K562 (cell line): ENCODE measurements at regions not wholly inside any gene's neighbourhood (a gene's known extent, or its start where the extent isn't known, plus 50 kb on each side); places are given as distances from the start of the nearest gene placed in this dataset.

ENCODE experiments used
- ATAC-seq: fragments of 200-7000 bp; cut with Tn5 transposase; 3 replicates; pipeline ENCODE4 v1.9.1; 2020; ENCODE audit warnings: moderate library complexity
- BruUV-seq: library from RNA; stranded (reverse); fragments of 400-500 nt; replicated peaks from 2 replicates; lab custom pipeline; 2021; lab: Mats Ljungman, UMichigan
- CTCF ChIA-PET: fragments of 300-600 bp; formaldehyde crosslinking; extraction: SDS; loops from one replicate; lab custom pipeline; 2021; ENCODE audit warnings: low intra/inter-chr PET ratio; lab: Yijun Ruan, JAX
- POLR2A ChIA-PET: fragments of 300-600, 350-650 bp; sonication (Branson Sonifier 250); formaldehyde crosslinking; extraction: SDS; loops from one replicate; lab custom pipeline; 2021; ENCODE audit warnings: antibody characterized with exemption, inconsistent platforms; lab: Yijun Ruan, JAX
- DNase-seq, 4 experiments: peaks; one replicate each; pipeline versions ENCODE4 v3.0.0 to v3.0.0-alpha.2; 2011 to 2018; ENCODE audit warnings: low spot score in 3 of 4, mixed read lengths in 3 of 4; ENCODE audit errors: extremely low read depth in 1 of 4
- FAIRE-seq: peaks from 2 replicates; lab custom pipeline; 2011; peaks lifted over from hg19 to GRCh38; lab: Jason Lieb, UNC
- H2AFZ ChIP-seq: 2 replicates; pipeline ENCODE4 v1.6.0; 2011; ENCODE audit warnings: low read depth, low read length, control low read depth, inconsistent platforms
- H3K27ac ChIP-seq: fragments of 200-600 bp; 3 replicates; pipeline ENCODE4 v1.8.0; 2011; ENCODE audit warnings: low read depth, mild to moderate bottlenecking, control low read depth, inconsistent platforms, low read length, moderate library complexity, mixed read lengths; ENCODE audit errors: extremely low read depth
- H3K27me3 ChIP-seq, 2 experiments: fragments of 300-600 bp in 1 of 2; 2 replicates in 1 of 2; 3 replicates in 1 of 2; pipeline versions ENCODE4 v1.6.0 to v1.8.0; 2011; ENCODE audit warnings: inconsistent platforms in 2 of 2, low read length in 2 of 2, mild to moderate bottlenecking in 1 of 2, mixed read lengths in 1 of 2, moderate library complexity in 1 of 2; ENCODE audit not compliant: control insufficient read depth in 2 of 2, insufficient read depth in 2 of 2
- H3K36me3 ChIP-seq: fragments of 300-600 bp; 3 replicates; pipeline ENCODE4 v1.8.0; 2011; ENCODE audit warnings: mild to moderate bottlenecking, low read length, inconsistent platforms; ENCODE audit not compliant: control insufficient read depth, insufficient read depth
- H3K4me1 ChIP-seq, 2 experiments: fragments of 200-600 bp in 1 of 2; replicated peaks in 1 of 2; 2 replicates in 1 of 2; 3 replicates in 1 of 2; pipeline versions ENCODE4 v1.5.1 to v1.8.0; 2011; ENCODE audit warnings: inconsistent platforms in 2 of 2, low read length in 2 of 2, mild to moderate bottlenecking in 1 of 2, mixed read lengths in 1 of 2, moderate library complexity in 1 of 2; ENCODE audit not compliant: control insufficient read depth in 2 of 2, insufficient read depth in 2 of 2
- H3K4me2 ChIP-seq: 2 replicates; pipeline ENCODE4 v1.6.1; 2011; ENCODE audit warnings: low read length, control low read depth, inconsistent platforms, mixed read lengths; ENCODE audit not compliant: insufficient read depth
- H3K4me3 ChIP-seq: fragments of 200-600 bp; sonication (generic), shearing (Covaris generic); 2 replicates; pipeline ENCODE4 v1.5.1; 2016; ENCODE audit warnings: control low read depth, inconsistent platforms
- H3K79me2 ChIP-seq: fragments of 200-600 bp; 3 replicates; pipeline ENCODE4 v1.8.0; 2011; ENCODE audit warnings: low read length, inconsistent platforms; ENCODE audit not compliant: control insufficient read depth, insufficient read depth
- H3K9ac ChIP-seq, 2 experiments: 2 replicates each; pipeline versions ENCODE4 v1.6.0 to v1.6.1; 2011; ENCODE audit warnings: low read depth in 2 of 2, low read length in 2 of 2, control low read depth in 1 of 2, inconsistent platforms in 1 of 2, mild to moderate bottlenecking in 1 of 2, mixed read lengths in 1 of 2; ENCODE audit not compliant: insufficient read depth in 1 of 2
- H3K9me1 ChIP-seq: one replicate; pipeline ENCODE4 v1.6.0; 2011; ENCODE audit warnings: inconsistent platforms, mild to moderate bottlenecking, low read length, moderate library complexity; ENCODE audit not compliant: control insufficient read depth, insufficient read depth
- H3K9me3 ChIP-seq: replicated peaks from 2 replicates; pipeline ENCODE4 v1.5.1; 2011; ENCODE audit warnings: low read depth, low read length, inconsistent platforms; ENCODE audit not compliant: control insufficient read depth, insufficient read depth
- H4K20me1 ChIP-seq: replicated peaks from 2 replicates; pipeline ENCODE4 v1.6.1; 2011; ENCODE audit warnings: low read length, inconsistent platforms, mixed read lengths; ENCODE audit not compliant: control insufficient read depth, insufficient read depth
- FOXP1 ChIP-seq: sonication (generic); formaldehyde crosslinking; IDR thresholded peaks from 2 replicates; pipeline ENCODE4 v1.8.0; 2022; ENCODE audit warnings: mild to moderate bottlenecking, missing genetic modification reagents
- SIN3B ChIP-seq: fragments of 450-650 bp; IDR thresholded peaks from 2 replicates; pipeline ENCODE4 v1.6.1; 2017; ENCODE audit warnings: low read depth, mild to moderate bottlenecking, moderate library complexity
- SNIP1 ChIP-seq: fragments of 450-650 bp; IDR thresholded peaks from 2 replicates; pipeline ENCODE4 v1.7.1; 2017; ENCODE audit warnings: low read depth, mild to moderate bottlenecking
- TCFL5 ChIP-seq: fragments of 250-450 bp; sonication (Bioruptor Pico); conservative IDR thresholded peaks from 2 replicates; pipeline ENCODE4 v1.6.1; 2021; ENCODE audit warnings: mild to moderate bottlenecking, moderate library complexity, matching md5 sums
- TEAD4 ChIP-seq, 2 experiments: sonication (generic) in 1 of 2; formaldehyde crosslinking in 1 of 2; IDR thresholded peaks; 2 replicates each; pipeline versions ENCODE4 v1.6.1 to v1.8.0; 2012 to 2022; ENCODE audit warnings: borderline replicate concordance in 1 of 2, inconsistent platforms in 1 of 2, low read length in 1 of 2, mild to moderate bottlenecking in 1 of 2, missing genetic modification reagents in 1 of 2
- YY1 ChIP-seq, 3 experiments: IDR thresholded peaks; 2 replicates each; pipeline ENCODE4 v1.6.1; 2011; ENCODE audit warnings: low read length in 2 of 3, mild to moderate bottlenecking in 2 of 3, moderate library complexity in 2 of 3, borderline replicate concordance in 1 of 3, control low read depth in 1 of 3, low read depth in 1 of 3; ENCODE audit not compliant: insufficient read depth in 3 of 3, insufficient replicate concordance in 2 of 3, control insufficient read depth in 1 of 3, insufficient read length in 1 of 3; ENCODE audit errors: extremely low read depth in 1 of 3
- ZNF77 ChIP-seq: fragments of 250-450 bp; sonication (Bioruptor Pico); IDR thresholded peaks from 2 replicates; pipeline ENCODE4 v1.5.0; 2020
- WGBS: fragments of 100-300 bp; shearing (Covaris generic); methylation state at CpG from one replicate; pipeline ENCODE4 v1.1.6; 2016; ENCODE audit warnings: low coverage, mixed read lengths; ENCODE audit not compliant: insufficient coverage; ENCODE audit errors: missing lambda C conversion rate; 5-methylcytosine and 5-hydroxymethylcytosine counted together
- in situ Hi-C: fragments of 300-500 bp; cut with MboI; formaldehyde crosslinking; loops from 4 replicates; pipeline ENCODE4 v1.15.0; 2018; ENCODE audit warnings: inconsistent platforms, mixed read lengths
- intact Hi-C: fragments of 100-400 bp; cut with micrococcal nuclease; formaldehyde crosslinking; loops from 2 replicates; pipeline ENCODE4 v1.14.2; 2022

DNA sequence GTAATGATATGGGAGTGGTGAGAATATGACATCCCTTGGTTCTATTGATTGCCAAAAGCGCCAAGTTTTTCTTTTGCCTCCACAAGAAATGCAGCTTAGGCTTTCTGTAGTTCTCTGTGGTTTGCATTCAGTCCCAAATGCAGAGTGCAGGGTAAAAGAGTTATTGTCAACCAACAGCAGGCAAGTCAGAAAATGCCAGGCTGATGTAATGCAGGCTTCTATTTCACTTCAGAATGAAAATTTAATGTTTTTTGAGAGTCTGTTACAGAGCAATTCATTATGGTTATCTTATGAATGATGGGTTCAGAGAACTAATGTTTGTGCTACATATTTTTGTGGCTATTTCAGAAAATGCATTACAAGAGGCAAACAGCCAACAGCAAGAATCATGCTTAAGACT lies 293.5 kb downstream of the CENPW start:
- no peaks in the 10 kb centered on the region for H3K27me3 ChIP-seq
- ChIA-PET CTCF (no interaction called here), POLR2A (no interaction called here)
- no peaks in the 10 kb centered on the region for H3K79me2 ChIP-seq
- in situ Hi-C loops = no loop called here
- FAIRE-seq (no peak), DNase-seq (no peak), ATAC-seq (no peak)
- H3K4me1 ChIP-seq = no peaks in the 10 kb centered on the region
- H4K20me1 ChIP-seq = no peaks in the 10 kb centered on the region
- H2AFZ ChIP-seq = no peak overlapping the region
- no peak overlapping the region for H3K27ac ChIP-seq
- no peaks in the 10 kb centered on the region for H3K36me3 ChIP-seq
- whole genome bisulfite sequencing = 7% methylated on average over 1 of the region's 1 CpG
- intact Hi-C loops = no loop called here
- H3K4me2 ChIP-seq = no peak overlapping the region
- H3K9me1 ChIP-seq = no peaks in the 10 kb centered on the region
- H3K9ac ChIP-seq = no peak overlapping the region
- H3K4me3 ChIP-seq = no peak overlapping the region
- H3K9me3 ChIP-seq = no peaks in the 10 kb centered on the region
- no peak for TF ChIP-seq TCFL5 (CRISPR knock-in tag)
- no peak for TF ChIP-seq SNIP1
- no peak for TF ChIP-seq TEAD4 (IDR thresholded peaks at IDR 0.05; ENCODE audit: low read length)
- no peak for TF ChIP-seq TEAD4 (CRISPR knock-in tag; IDR thresholded peaks at IDR 0.05; ENCODE audit: borderline replicate concordance)
- TF ChIP-seq ZNF77 (CRISPR knock-in tag) = no peak
- no peak for TF ChIP-seq FOXP1 (CRISPR knock-in tag)
- no peak for TF ChIP-seq SIN3B
- no peak for TF ChIP-seq YY1 (IDR thresholded peaks at IDR 0.05; ENCODE audit: borderline replicate concordance in 1 of 3, control insufficient read depth in 1 of 3, extremely low read depth in 1 of 3, insufficient read depth in 3 of 3, insufficient read length in 1 of 3, insufficient replicate concordance in 2 of 3, low read depth in 1 of 3, low read length in 2 of 3)
- BruUV-seq = no TSS peak
